B cell (primary cell): ENCODE measurements at regions not wholly inside any gene's neighbourhood (a gene's known extent, or its start where the extent isn't known, plus 50 kb on each side); places are given as distances from the start of the nearest gene placed in this dataset.

Experiments used
- ATAC-seq: fragments of 200-7000 bp; cut with Tn5 transposase; one replicate; pipeline ENCODE4 v1.10.0; 2021; ENCODE audit warnings: low read depth, mild to moderate bottlenecking, moderate number of reproducible peaks, moderate library complexity
- CTCF ChIA-PET: fragments of 350-600 bp; sonication (Branson Sonifier 250); formaldehyde crosslinking; loops from one replicate; lab custom pipeline; 2021; ENCODE audit warnings: antibody characterized with exemption, inconsistent platforms; lab: Charles Lee
- POLR2A ChIA-PET: fragments of 350-600 bp; sonication (Branson Sonifier 250); formaldehyde crosslinking; loops from one replicate; lab custom pipeline; 2021; ENCODE audit warnings: antibody characterized with exemption; lab: Charles Lee
- DNase-seq: peaks from one replicate; pipeline ENCODE4 v3.0.0; 2013
- H2AFZ ChIP-seq: 2 replicates; pipeline ENCODE4 v1.6.1; 2012; ENCODE audit warnings: mild to moderate bottlenecking, low read depth, low read length; ENCODE audit not compliant: insufficient read depth, poor library complexity, severe bottlenecking
- H3K27ac ChIP-seq, 2 donors: 1 replicate in 1 of 2; 2 replicates in 1 of 2; pipeline ENCODE4 v1.5.1; 2012 to 2013; ENCODE audit warnings: low read length in 2 of 2, mild to moderate bottlenecking in 2 of 2, moderate library complexity in 1 of 2
- H3K27me3 ChIP-seq, 4 experiments: fragments of 200-600 bp in 1 of 4; sonication (generic) in 1 of 4; replicated peaks in 1 of 4; 1 replicate in 2 of 4; 2 replicates in 2 of 4; pipeline versions ENCODE4 v1.6.1 to v1.7.0; 2013 to 2016; ENCODE audit warnings: low read length in 3 of 4, mild to moderate bottlenecking in 2 of 4, mixed read lengths in 1 of 4, moderate library complexity in 1 of 4; ENCODE audit not compliant: insufficient read depth in 4 of 4, control insufficient read depth in 3 of 4; ENCODE audit errors: control extremely low read depth in 1 of 4
- H3K36me3 ChIP-seq, 2 experiments: replicated peaks in 1 of 2; 1 replicate in 1 of 2; 2 replicates in 1 of 2; pipeline versions ENCODE4 v1.6.1 to v1.7.1; 2013; ENCODE audit warnings: low read length in 1 of 2; ENCODE audit not compliant: insufficient read depth in 2 of 2, control insufficient read depth in 1 of 2; ENCODE audit errors: control extremely low read depth in 1 of 2, extremely low read depth in 1 of 2
- H3K4me1 ChIP-seq, 2 donors: fragments of 200-600 bp in 1 of 2; sonication (generic) in 1 of 2; 1 replicate in 1 of 2; 2 replicates in 1 of 2; pipeline versions ENCODE4 v1.5.1 to v1.6.1; 2013 to 2017; ENCODE audit warnings: low read length in 2 of 2; ENCODE audit not compliant: control insufficient read depth in 2 of 2, insufficient read depth in 2 of 2
- H3K4me2 ChIP-seq: replicated peaks from 2 replicates; pipeline ENCODE3; 2012; ENCODE audit warnings: mild to moderate bottlenecking, low read depth, low read length; ENCODE audit not compliant: poor library complexity, severe bottlenecking
- H3K4me3 ChIP-seq, 5 experiments: fragments of 200-600 bp in 1 of 5; sonication (generic) in 1 of 5; 1 replicate in 3 of 5; 2 replicates in 2 of 5; pipeline versions ENCODE4 v1.5.1 to v1.7.0; 2011 to 2016; ENCODE audit warnings: low read length in 4 of 5, mild to moderate bottlenecking in 4 of 5, low read depth in 2 of 5, control low read depth in 1 of 5, moderate library complexity in 1 of 5; ENCODE audit not compliant: insufficient read depth in 1 of 5; ENCODE audit errors: control extremely low read depth in 1 of 5, extremely low read depth in 1 of 5
- H3K79me2 ChIP-seq: fragments of 200-600 bp; sonication (generic); one replicate; pipeline ENCODE4 v1.6.0; 2016; ENCODE audit warnings: low read length; ENCODE audit not compliant: control insufficient read depth, insufficient read depth
- H3K9ac ChIP-seq: fragments of 200-600 bp; sonication (generic); 2 replicates; pipeline ENCODE4 v1.6.1; 2017; ENCODE audit warnings: mild to moderate bottlenecking, low read length, moderate library complexity
- H3K9me3 ChIP-seq, 3 donors: one replicate each; pipeline versions ENCODE4 v1.6.1 to v1.7.1; 2013; ENCODE audit warnings: low read length in 2 of 3; ENCODE audit not compliant: control insufficient read depth in 2 of 3, insufficient read depth in 1 of 3; ENCODE audit errors: control extremely low read depth in 1 of 3
- H4K20me1 ChIP-seq: 2 replicates; pipeline ENCODE4 v1.6.0; 2012; ENCODE audit warnings: mild to moderate bottlenecking, low read length; ENCODE audit not compliant: insufficient read depth, control insufficient read depth, poor library complexity, severe bottlenecking
- H3K27ac Mint-ChIP-seq: one replicate; pipeline ENCODE4 v1.8.0; 2021; ENCODE audit warnings: mixed read lengths
- H3K27me3 Mint-ChIP-seq: one replicate; pipeline ENCODE4 v1.8.0; 2021; ENCODE audit warnings: mixed read lengths
- H3K4me1 Mint-ChIP-seq: one replicate; pipeline ENCODE4 v1.8.0; 2021; ENCODE audit warnings: mixed read lengths
- H3K4me3 Mint-ChIP-seq: one replicate; pipeline ENCODE4 v1.8.0; 2021; ENCODE audit warnings: mixed read lengths
- H3K9me3 Mint-ChIP-seq: one replicate; pipeline ENCODE4 v1.8.0; 2022; ENCODE audit warnings: mixed read lengths; ENCODE audit not compliant: insufficient read depth
- CTCF ChIP-seq: fragments of 200-600 bp; IDR thresholded peaks from one replicate; pipeline ENCODE4 v1.8.0; 2022; ENCODE audit warnings: antibody characterized with exemption, mild to moderate bottlenecking
- EZH2 ChIP-seq: IDR thresholded peaks from 2 replicates; pipeline ENCODE4 v1.6.1; 2012; ENCODE audit warnings: borderline replicate concordance, low read depth, mild to moderate bottlenecking, moderate library complexity, low read length; ENCODE audit not compliant: insufficient read depth, poor library complexity, severe bottlenecking
- WGBS: methylation state at CpG from one replicate; pipeline ENCODE4 v1.1.5; 2013; ENCODE audit warnings: missing lambda C conversion rate; ENCODE audit not compliant: insufficient coverage; 5-methylcytosine and 5-hydroxymethylcytosine counted together
- intact Hi-C: fragments of 100-400 bp; cut with micrococcal nuclease; formaldehyde crosslinking; loops from one replicate; pipeline ENCODE4 v1.10.0; 2022

GRCh38 chrX:64792598-64793337 is 183.5 kb downstream of the ZC4H2 start:
- no peak overlapping the region for H2AFZ ChIP-seq
- Mint-ChIP-seq H3K4me3 (no peak overlapping the region), H3K4me1 (no peaks in the 10 kb centered on the region), H3K27ac (no peak overlapping the region), H3K27me3 (no peaks in the 10 kb centered on the region), H3K9me3 (peaks cover 3% of the 10 kb centered on the region)
- H4K20me1 ChIP-seq, result no peaks in the 10 kb centered on the region
- intact Hi-C loops, result no loop called here
- H3K27ac ChIP-seq, result no peak overlapping the region
- H3K27me3 ChIP-seq, result no peaks in the 10 kb centered on the region
- no peaks in the 10 kb centered on the region for H3K79me2 ChIP-seq
- CTCF ChIA-PET, result no interaction called here
- TF ChIP-seq CTCF (no peak), EZH2 (no peak)
- ATAC-seq (no peak), DNase-seq (no peak)
- POLR2A ChIA-PET, result no interaction called here
- no peak overlapping the region for H3K4me3 ChIP-seq
- H3K9ac ChIP-seq, result no peak overlapping the region
- no peaks in the 10 kb centered on the region for H3K4me1 ChIP-seq
- no peaks in the 10 kb centered on the region for H3K36me3 ChIP-seq
- peaks cover 0 to 7% (median 0%) of the 10 kb centered on the region in 3 donors for H3K9me3 ChIP-seq
- no peak overlapping the region for H3K4me2 ChIP-seq

- CTCF ChIA-PET, result no interaction called here
- H3K4me2 ChIP-seq, result no peak overlapping the region
Measured at GRCh38 chrX:64782923-64783322, 193.3 kb downstream of the ZC4H2 start.

More at GRCh38 chrX:64782923-64783322, 193.3 kb downstream of the ZC4H2 start:
- ATAC-seq (no peak), DNase-seq (no peak)
- peaks cover 2% of the 10 kb centered on the region for H3K4me1 Mint-ChIP-seq
- Histone ChIP-seq H3K9me3 (peaks cover 0 to 5% (median 3%) of the 10 kb centered on the region in 3 donors), H2AFZ (no peak overlapping the region), H3K36me3 (no peaks in the 10 kb centered on the region), H3K4me1 (no peaks in the 10 kb centered on the region), H3K27ac (no peak overlapping the region), H3K9ac (no peak overlapping the region), H3K27me3 (no peaks in the 10 kb centered on the region), H3K4me3 (no peak overlapping the region), H4K20me1 (no peaks in the 10 kb centered on the region), H3K79me2 (no peaks in the 10 kb centered on the region)
- H3K9me3 Mint-ChIP-seq, result peaks cover 4% of the 10 kb centered on the region
- no peaks in the 10 kb centered on the region for H3K27me3 Mint-ChIP-seq
- no peak overlapping the region for H3K27ac Mint-ChIP-seq
- no peak for TF ChIP-seq CTCF
- no peak for TF ChIP-seq EZH2
- 84% methylated on average over 4 of the region's 5 CpGs for WGBS
- POLR2A ChIA-PET, result no interaction called here
- intact Hi-C loops, result no loop called here
- H3K4me3 Mint-ChIP-seq, result no peak overlapping the region
